ENCODE measurements at regions not wholly inside any gene's neighbourhood (a gene's known extent, or its start where the extent isn't known, plus 50 kb on each side); places are given as distances from the start of the nearest gene placed in this dataset.

DNA sequence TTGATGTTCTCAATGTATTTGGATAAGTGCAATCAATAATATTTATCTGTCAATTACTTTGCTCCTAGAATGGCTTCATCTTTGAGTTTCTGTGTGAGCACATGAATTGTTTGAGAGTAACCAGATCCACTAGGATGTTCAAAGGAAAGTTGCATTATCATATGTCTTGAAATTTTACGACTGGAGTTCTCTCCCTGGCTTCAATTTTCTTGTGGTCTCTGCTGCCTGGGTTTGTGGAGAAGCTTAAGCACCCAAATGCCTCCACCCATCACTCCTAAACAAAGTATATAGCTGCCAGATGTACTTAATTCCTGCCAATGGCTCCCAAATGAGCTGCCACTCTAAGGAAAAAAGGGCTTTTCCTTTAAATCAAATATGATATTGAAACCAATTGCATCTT is 1149.4 kb upstream of the ZEB2 start:
- TF ChIP-seq, protein P1, sequence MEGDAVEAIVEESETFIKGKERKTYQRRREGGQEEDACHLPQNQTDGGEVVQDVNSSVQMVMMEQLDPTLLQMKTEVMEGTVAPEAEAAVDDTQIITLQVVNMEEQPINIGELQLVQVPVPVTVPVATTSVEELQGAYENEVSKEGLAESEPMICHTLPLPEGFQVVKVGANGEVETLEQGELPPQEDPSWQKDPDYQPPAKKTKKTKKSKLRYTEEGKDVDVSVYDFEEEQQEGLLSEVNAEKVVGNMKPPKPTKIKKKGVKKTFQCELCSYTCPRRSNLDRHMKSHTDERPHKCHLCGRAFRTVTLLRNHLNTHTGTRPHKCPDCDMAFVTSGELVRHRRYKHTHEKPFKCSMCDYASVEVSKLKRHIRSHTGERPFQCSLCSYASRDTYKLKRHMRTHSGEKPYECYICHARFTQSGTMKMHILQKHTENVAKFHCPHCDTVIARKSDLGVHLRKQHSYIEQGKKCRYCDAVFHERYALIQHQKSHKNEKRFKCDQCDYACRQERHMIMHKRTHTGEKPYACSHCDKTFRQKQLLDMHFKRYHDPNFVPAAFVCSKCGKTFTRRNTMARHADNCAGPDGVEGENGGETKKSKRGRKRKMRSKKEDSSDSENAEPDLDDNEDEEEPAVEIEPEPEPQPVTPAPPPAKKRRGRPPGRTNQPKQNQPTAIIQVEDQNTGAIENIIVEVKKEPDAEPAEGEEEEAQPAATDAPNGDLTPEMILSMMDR (tag by site-specific recombination; IDR thresholded peaks at IDR 0.05), result no peak
- TF ChIP-seq, protein P2, sequence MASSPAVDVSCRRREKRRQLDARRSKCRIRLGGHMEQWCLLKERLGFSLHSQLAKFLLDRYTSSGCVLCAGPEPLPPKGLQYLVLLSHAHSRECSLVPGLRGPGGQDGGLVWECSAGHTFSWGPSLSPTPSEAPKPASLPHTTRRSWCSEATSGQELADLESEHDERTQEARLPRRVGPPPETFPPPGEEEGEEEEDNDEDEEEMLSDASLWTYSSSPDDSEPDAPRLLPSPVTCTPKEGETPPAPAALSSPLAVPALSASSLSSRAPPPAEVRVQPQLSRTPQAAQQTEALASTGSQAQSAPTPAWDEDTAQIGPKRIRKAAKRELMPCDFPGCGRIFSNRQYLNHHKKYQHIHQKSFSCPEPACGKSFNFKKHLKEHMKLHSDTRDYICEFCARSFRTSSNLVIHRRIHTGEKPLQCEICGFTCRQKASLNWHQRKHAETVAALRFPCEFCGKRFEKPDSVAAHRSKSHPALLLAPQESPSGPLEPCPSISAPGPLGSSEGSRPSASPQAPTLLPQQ (tag by site-specific recombination; IDR thresholded peaks at IDR 0.05), result no peak
- no peak for TF ChIP-seq ZNF274 (IDR thresholded peaks at IDR 0.05; ENCODE audit: low read length)
- TF ChIP-seq ZNF274 (tag by site-specific recombination; IDR thresholded peaks at IDR 0.05; ENCODE audit: borderline replicate concordance), result no peak
- TF ChIP-seq ZNF629 (tag by site-specific recombination; IDR thresholded peaks at IDR 0.05), result no peak

Measured in HEK293 (cell line).